Adrenal gland (tissue), 5 donors: ENCODE measurements at regions not wholly inside any gene's neighbourhood (a gene's known extent, or its start where the extent isn't known, plus 50 kb on each side); places are given as distances from the start of the nearest gene placed in this dataset.

Experiments used
- CTCF ChIP-seq, 6 experiments: fragments of 450-650 bp in 4 of 6; fragments of 200-600 bp in 2 of 6; sonication (generic) in 1 of 6; IDR thresholded peaks; 1 replicate in 5 of 6; 2 replicates in 1 of 6; pipeline versions ENCODE4 v1.5.1 to v1.8.0; 2016 to 2021; ENCODE audit warnings: antibody characterized with exemption in 6 of 6, mild to moderate bottlenecking in 2 of 6, moderate library complexity in 1 of 6
- POLR2A ChIP-seq, 2 donors: fragments of 450-650 bp; IDR thresholded peaks; one replicate each; pipeline ENCODE4 v1.6.1; 2017; ENCODE audit warnings: antibody characterized with exemption in 2 of 2, mild to moderate bottlenecking in 2 of 2, moderate library complexity in 1 of 2
- donor health status: DM: no; HTN: no; CAD: no.

GRCh38 chr5:152529440-152529839, 124.4 kb upstream of the NMUR2 start:
- TF ChIP-seq POLR2A (IDR thresholded peaks at IDR 0.05) (no peak), CTCF (IDR thresholded peaks at IDR 0.05) (no peak)
